T-helper 1 cell treated with Interleukin-12 subunit alpha and Interleukin-12 subunit beta and Interleukin-4 antibody, amounts not matched to agents 30 μg/mL and 1 μg/mL, for 36 hours (primary cell): ENCODE measurements at regions not wholly inside any gene's neighbourhood (a gene's known extent, or its start where the extent isn't known, plus 50 kb on each side); places are given as distances from the start of the nearest gene placed in this dataset.
"Not testable (repeated sequence)": the region's sequence is repeated elsewhere in the genome, so short reads cannot be mapped to it uniquely, and the experiment has no call there.

Experiments
- H3K27ac Mint-ChIP-seq: one replicate; pipeline ENCODE4 v1.8.0; 2021; ENCODE audit warnings: mild to moderate bottlenecking, mixed read lengths
- H3K27me3 Mint-ChIP-seq: one replicate; pipeline ENCODE4 v1.8.0; 2021; ENCODE audit warnings: low read depth, mixed read lengths
- H3K36me3 Mint-ChIP-seq: one replicate; pipeline ENCODE4 v1.8.0; 2021; ENCODE audit warnings: low read depth, mixed read lengths
- H3K4me1 Mint-ChIP-seq: one replicate; pipeline ENCODE4 v1.8.0; 2021; ENCODE audit warnings: low read depth, mixed read lengths
- H3K4me3 Mint-ChIP-seq: one replicate; pipeline ENCODE4 v1.8.0; 2021; ENCODE audit warnings: mild to moderate bottlenecking, moderate library complexity, mixed read lengths
- H3K9me3 Mint-ChIP-seq: one replicate; pipeline ENCODE4 v1.8.0; 2021; ENCODE audit warnings: mixed read lengths

- Mint-ChIP-seq H3K27ac (no peak overlapping the region), H3K27me3 (no peaks in the 10 kb centered on the region), H3K36me3 (no peaks in the 10 kb centered on the region), H3K9me3 (peaks cover 32% of the 10 kb centered on the region), H3K4me3 (no peak overlapping the region), H3K4me1 (no peaks in the 10 kb centered on the region)
Measured at GRCh38 chr6:150773969-150774368, 91.5 kb upstream of the MTHFD1L start.

- H3K4me3 Mint-ChIP-seq = no peak overlapping the region
- no peaks in the 10 kb centered on the region for H3K36me3 Mint-ChIP-seq
- peaks cover 32% of the 10 kb centered on the region for H3K9me3 Mint-ChIP-seq
- H3K4me1 Mint-ChIP-seq = no peaks in the 10 kb centered on the region
- no peaks in the 10 kb centered on the region for H3K27me3 Mint-ChIP-seq
- H3K27ac Mint-ChIP-seq = no peak overlapping the region
Measured at GRCh38 chr6:150775415-150776203, 89.9 kb upstream of the MTHFD1L start.

- Mint-ChIP-seq H3K9me3 (peaks cover 30% of the 10 kb centered on the region), H3K36me3 (no peaks in the 10 kb centered on the region), H3K4me1 (no peaks in the 10 kb centered on the region), H3K27me3 (no peaks in the 10 kb centered on the region), H3K27ac (no peak overlapping the region), H3K4me3 (no peak overlapping the region)
Measured at GRCh38 chr6:150777736-150778135, 87.8 kb upstream of the MTHFD1L start.

GRCh38 chr6:150783813-150784212 is 81.7 kb upstream of the MTHFD1L start:
- H3K4me3 Mint-ChIP-seq = no peak overlapping the region
- H3K4me1 Mint-ChIP-seq = no peaks in the 10 kb centered on the region
- H3K9me3 Mint-ChIP-seq = no peaks in the 10 kb centered on the region
- no peaks in the 10 kb centered on the region for H3K36me3 Mint-ChIP-seq
- H3K27me3 Mint-ChIP-seq = no peaks in the 10 kb centered on the region
- H3K27ac Mint-ChIP-seq = no peak overlapping the region

- Mint-ChIP-seq H3K27me3 (no peaks in the 10 kb centered on the region), H3K9me3 (no peaks in the 10 kb centered on the region), H3K4me3 (no peak overlapping the region), H3K27ac (no peak overlapping the region), H3K36me3 (no peaks in the 10 kb centered on the region), H3K4me1 (no peaks in the 10 kb centered on the region)
Measured at GRCh38 chr6:150787429-150787828, 78.1 kb upstream of the MTHFD1L start.

GRCh38 chr6:150788089-150788488 is 77.4 kb upstream of the MTHFD1L start:
- no peaks in the 10 kb centered on the region for H3K36me3 Mint-ChIP-seq

GRCh38 chr6:150789906-150790305 is 75.6 kb upstream of the MTHFD1L start:
- not testable (repeated sequence) for H3K9me3 Mint-ChIP-seq, H3K27ac Mint-ChIP-seq, H3K4me3 Mint-ChIP-seq, H3K36me3 Mint-ChIP-seq, H3K27me3 Mint-ChIP-seq, H3K4me1 Mint-ChIP-seq

More at GRCh38 chr6:150788089-150788488, 77.4 kb upstream of the MTHFD1L start:
- Mint-ChIP-seq H3K4me1 (no peaks in the 10 kb centered on the region), H3K9me3 (no peaks in the 10 kb centered on the region), H3K27me3 (no peaks in the 10 kb centered on the region), H3K4me3 (no peak overlapping the region), H3K27ac (no peak overlapping the region)

GRCh38 chr6:150791717-150792116 is 73.8 kb upstream of the MTHFD1L start:
- H3K4me1 Mint-ChIP-seq = no peaks in the 10 kb centered on the region
- H3K27me3 Mint-ChIP-seq = no peaks in the 10 kb centered on the region
- no peak overlapping the region for H3K27ac Mint-ChIP-seq
- no peaks in the 10 kb centered on the region for H3K9me3 Mint-ChIP-seq
- no peaks in the 10 kb centered on the region for H3K36me3 Mint-ChIP-seq
- H3K4me3 Mint-ChIP-seq = no peak overlapping the region

- Mint-ChIP-seq H3K27ac (no peak overlapping the region), H3K36me3 (no peaks in the 10 kb centered on the region), H3K4me1 (no peaks in the 10 kb centered on the region), H3K9me3 (no peaks in the 10 kb centered on the region), H3K27me3 (no peaks in the 10 kb centered on the region), H3K4me3 (no peak overlapping the region)
Measured at GRCh38 chr6:150797949-150798348, 67.6 kb upstream of the MTHFD1L start.

- no peak overlapping the region for H3K27ac Mint-ChIP-seq
- H3K27me3 Mint-ChIP-seq = no peaks in the 10 kb centered on the region
- no peak overlapping the region for H3K4me3 Mint-ChIP-seq
- H3K9me3 Mint-ChIP-seq = no peaks in the 10 kb centered on the region
- H3K36me3 Mint-ChIP-seq = no peaks in the 10 kb centered on the region
- no peaks in the 10 kb centered on the region for H3K4me1 Mint-ChIP-seq
Measured at GRCh38 chr6:150799276-150799805, 66.2 kb upstream of the MTHFD1L start.

- H3K4me1 Mint-ChIP-seq = no peaks in the 10 kb centered on the region
- H3K4me3 Mint-ChIP-seq = no peak overlapping the region
- H3K36me3 Mint-ChIP-seq = no peaks in the 10 kb centered on the region
- no peak overlapping the region for H3K27ac Mint-ChIP-seq
- H3K9me3 Mint-ChIP-seq = no peaks in the 10 kb centered on the region
- no peaks in the 10 kb centered on the region for H3K27me3 Mint-ChIP-seq
Measured at GRCh38 chr6:150800674-150801314, 64.7 kb upstream of the MTHFD1L start.

GRCh38 chr6:150806790-150807189 is 58.7 kb upstream of the MTHFD1L start:
- no peaks in the 10 kb centered on the region for H3K9me3 Mint-ChIP-seq
- H3K36me3 Mint-ChIP-seq = no peaks in the 10 kb centered on the region
- H3K27me3 Mint-ChIP-seq = no peaks in the 10 kb centered on the region
- H3K27ac Mint-ChIP-seq = no peak overlapping the region
- no peak overlapping the region for H3K4me3 Mint-ChIP-seq
- no peaks in the 10 kb centered on the region for H3K4me1 Mint-ChIP-seq

- peak overlapping the region; percentile 80 for H3K27ac Mint-ChIP-seq
- peaks cover 16% of the 10 kb centered on the region for H3K27me3 Mint-ChIP-seq
- H3K9me3 Mint-ChIP-seq = no peaks in the 10 kb centered on the region
- no peak overlapping the region for H3K4me3 Mint-ChIP-seq
- H3K4me1 Mint-ChIP-seq = peaks cover 6% of the 10 kb centered on the region
- H3K36me3 Mint-ChIP-seq = no peaks in the 10 kb centered on the region
Measured at GRCh38 chr6:150813319-150813992, 52.0 kb upstream of the MTHFD1L start.

- Mint-ChIP-seq H3K4me1 (peaks cover 6% of the 10 kb centered on the region), H3K36me3 (no peaks in the 10 kb centered on the region), H3K27me3 (peaks cover 16% of the 10 kb centered on the region), H3K4me3 (no peak overlapping the region), H3K9me3 (no peaks in the 10 kb centered on the region), H3K27ac (peak overlapping the region; percentile 80)
Measured at GRCh38 chr6:150813993-150814359, 51.5 kb upstream of the MTHFD1L start.
